Neural progenitor cell (in vitro differentiated cells): ENCODE measurements at regions not wholly inside any gene's neighbourhood (a gene's known extent, or its start where the extent isn't known, plus 50 kb on each side); places are given as distances from the start of the nearest gene placed in this dataset.

Source experiments
- DNase-seq: peaks from one replicate; pipeline ENCODE4 v3.0.0-alpha.2; 2016; ENCODE audit warnings: low spot score
- H2AFZ ChIP-seq: fragments of 200-600 bp; sonication (generic); replicated peaks from 2 replicates; pipeline ENCODE4 v1.6.1; 2016; ENCODE audit warnings: antibody characterized with exemption
- H3F3A ChIP-seq: fragments of 200-600 bp; sonication (generic); 2 replicates; pipeline ENCODE4 v1.6.1; 2016; ENCODE audit warnings: antibody characterized with exemption, low read depth
- H3K27ac ChIP-seq: fragments of 200-600 bp; sonication (generic); 2 replicates; pipeline ENCODE4 v1.5.1; 2016; ENCODE audit warnings: mild to moderate bottlenecking
- H3K27me3 ChIP-seq: fragments of 200-600 bp; sonication (generic); 2 replicates; pipeline ENCODE4 v1.6.1; 2016; ENCODE audit warnings: mild to moderate bottlenecking, moderate library complexity
- H3K36me3 ChIP-seq: fragments of 200-600 bp; sonication (generic); 2 replicates; pipeline ENCODE4 v1.5.1; 2016
- H3K4me1 ChIP-seq: fragments of 200-600 bp; sonication (generic); 2 replicates; pipeline ENCODE4 v1.6.1; 2016; ENCODE audit warnings: mixed run types
- H3K4me2 ChIP-seq: fragments of 200-600 bp; sonication (generic); 2 replicates; pipeline ENCODE4 v1.6.1; 2016
- H3K4me3 ChIP-seq: fragments of 200-600 bp; sonication (generic); 2 replicates; pipeline ENCODE4 v1.5.1; 2016
- H3K79me2 ChIP-seq: fragments of 200-600 bp; sonication (generic); 2 replicates; pipeline ENCODE4 v1.6.1; 2016; ENCODE audit warnings: low read depth
- H3K9ac ChIP-seq: fragments of 200-600 bp; sonication (generic); 2 replicates; pipeline ENCODE4 v1.6.1; 2016
- H3K9me3 ChIP-seq: fragments of 200-600 bp; sonication (generic); 2 replicates; pipeline ENCODE4 v1.5.1; 2016; ENCODE audit warnings: low read depth
- H4K20me1 ChIP-seq: fragments of 200-600 bp; sonication (generic); 2 replicates; pipeline ENCODE4 v1.6.1; 2016; ENCODE audit warnings: low read depth
- H3K27ac Mint-ChIP-seq: 3 replicates; pipeline ENCODE4 v1.8.0; 2021; ENCODE audit warnings: mixed read lengths
- H3K27me3 Mint-ChIP-seq: 2 replicates; pipeline ENCODE4 v1.8.0; 2022; ENCODE audit warnings: low read depth, mild to moderate bottlenecking, inconsistent platforms, moderate library complexity, mixed read lengths; ENCODE audit not compliant: insufficient read depth
- H3K36me3 Mint-ChIP-seq: 3 replicates; pipeline ENCODE4 v1.8.0; 2021; ENCODE audit warnings: mixed read lengths
- H3K4me1 Mint-ChIP-seq: 3 replicates; pipeline ENCODE4 v1.8.0; 2021; ENCODE audit warnings: mixed read lengths
- H3K4me3 Mint-ChIP-seq: 3 replicates; pipeline ENCODE4 v1.8.0; 2021; ENCODE audit warnings: mild to moderate bottlenecking, moderate library complexity, mixed read lengths
- H3K9me3 Mint-ChIP-seq: 3 replicates; pipeline ENCODE4 v1.8.0; 2020; ENCODE audit warnings: mixed read lengths
- CTCF ChIP-seq: fragments of 200-600 bp; sonication (generic); IDR thresholded peaks from 2 replicates; pipeline ENCODE4 v1.5.1; 2017; ENCODE audit warnings: antibody characterized with exemption, mild to moderate bottlenecking
- EZH2 ChIP-seq: fragments of 200-600 bp; sonication (generic); IDR thresholded peaks from 2 replicates; pipeline ENCODE4 v1.6.1; 2017; ENCODE audit warnings: antibody characterized with exemption, mild to moderate bottlenecking, moderate library complexity
- EZH2phosphoT487 ChIP-seq: fragments of 200-600 bp; sonication (generic); IDR thresholded peaks from 2 replicates; pipeline ENCODE4 v1.6.1; 2017; ENCODE audit warnings: antibody characterized with exemption

GRCh38 chr2:215829261-215829660, 184.1 kb downstream of the MREG start:
- no peaks in the 10 kb centered on the region for H3K79me2 ChIP-seq
- DNase-seq, result no peak

GRCh38 chr2:215828528-215829184, 184.7 kb downstream of the MREG start:
- TF ChIP-seq EZH2phosphoT487 (no peak), EZH2 (no peak), CTCF (peak; percentile 78)
- Histone ChIP-seq H4K20me1 (no peaks in the 10 kb centered on the region), H3K9me3 (no peaks in the 10 kb centered on the region), H3K79me2 (no peaks in the 10 kb centered on the region), H3K4me2 (no peak overlapping the region), H3K27me3 (no peaks in the 10 kb centered on the region), H3F3A (no peaks in the 10 kb centered on the region), H3K4me3 (no peak overlapping the region), H3K4me1 (peaks cover 2% of the 10 kb centered on the region), H3K36me3 (no peaks in the 10 kb centered on the region), H3K27ac (no peak overlapping the region), H2AFZ (no peak overlapping the region), H3K9ac (no peak overlapping the region)
- Mint-ChIP-seq H3K36me3 (no peaks in the 10 kb centered on the region), H3K4me3 (no peak overlapping the region), H3K4me1 (peaks cover 20% of the 10 kb centered on the region), H3K27me3 (no peaks in the 10 kb centered on the region), H3K27ac (no peak overlapping the region), H3K9me3 (peaks cover 9% of the 10 kb centered on the region)
- DNase-seq, result peak; percentile 79

More at GRCh38 chr2:215829261-215829660, 184.1 kb downstream of the MREG start:
- TF ChIP-seq EZH2phosphoT487 (no peak), CTCF (no peak), EZH2 (no peak)
- no peak overlapping the region for H3K27ac Mint-ChIP-seq
- Histone ChIP-seq H4K20me1 (no peaks in the 10 kb centered on the region), H3K27ac (no peak overlapping the region), H3K4me1 (peaks cover 7% of the 10 kb centered on the region), H3K4me2 (no peak overlapping the region), H3K9me3 (no peaks in the 10 kb centered on the region), H3F3A (no peaks in the 10 kb centered on the region), H3K36me3 (no peaks in the 10 kb centered on the region), H3K4me3 (no peak overlapping the region), H3K27me3 (no peaks in the 10 kb centered on the region), H3K9ac (no peak overlapping the region), H2AFZ (no peak overlapping the region)
- no peaks in the 10 kb centered on the region for H3K36me3 Mint-ChIP-seq
- H3K4me3 Mint-ChIP-seq, result no peak overlapping the region
- H3K27me3 Mint-ChIP-seq, result no peaks in the 10 kb centered on the region
- peaks cover 23% of the 10 kb centered on the region for H3K4me1 Mint-ChIP-seq
- H3K9me3 Mint-ChIP-seq, result peaks cover 4% of the 10 kb centered on the region

GRCh38 chr2:215826838-215827441, 186.4 kb downstream of the MREG start:
- peaks cover 16% of the 10 kb centered on the region for H3K9me3 Mint-ChIP-seq
- no peak overlapping the region for H3K4me2 ChIP-seq
- H3K4me3 Mint-ChIP-seq, result no peak overlapping the region

More at GRCh38 chr2:215826838-215827441, 186.4 kb downstream of the MREG start:
- peaks cover 17% of the 10 kb centered on the region for H3K4me1 Mint-ChIP-seq
- H3K27ac Mint-ChIP-seq, result no peak overlapping the region
- Histone ChIP-seq H2AFZ (peak overlapping the region; percentile 70), H3K79me2 (no peaks in the 10 kb centered on the region), H3K27ac (no peak overlapping the region), H3K27me3 (no peaks in the 10 kb centered on the region), H3K9me3 (no peaks in the 10 kb centered on the region), H3K9ac (no peak overlapping the region), H3F3A (no peaks in the 10 kb centered on the region), H3K36me3 (no peaks in the 10 kb centered on the region), H4K20me1 (no peaks in the 10 kb centered on the region), H3K4me3 (no peak overlapping the region), H3K4me1 (no peaks in the 10 kb centered on the region)
- H3K27me3 Mint-ChIP-seq, result no peaks in the 10 kb centered on the region
- no peak for DNase-seq
- H3K36me3 Mint-ChIP-seq, result no peaks in the 10 kb centered on the region
- TF ChIP-seq EZH2phosphoT487 (no peak), EZH2 (no peak), CTCF (no peak)
